Neural cell (in vitro differentiated cells): ENCODE measurements at regions not wholly inside any gene's neighbourhood (a gene's known extent, or its start where the extent isn't known, plus 50 kb on each side); places are given as distances from the start of the nearest gene placed in this dataset.

Source experiments
- H2AFZ ChIP-seq: fragments of 200-600, 300-800 bp; sonication (generic), shearing (Covaris generic); 2 replicates; pipeline ENCODE4 v1.6.0; 2014; ENCODE audit warnings: low read depth, mild to moderate bottlenecking, antibody characterized with exemption, low read length, moderate library complexity
- H3F3A ChIP-seq: fragments of 200-600 bp; shearing (Covaris generic); 2 replicates; pipeline ENCODE4 v1.6.1; 2016; ENCODE audit warnings: mild to moderate bottlenecking, moderate library complexity, mixed read lengths, antibody characterized with exemption, low read length; ENCODE audit not compliant: insufficient read depth, poor library complexity, severe bottlenecking
- H3K27ac ChIP-seq: fragments of 200-600, 300-800 bp; sonication (generic), shearing (Covaris generic); 2 replicates; pipeline ENCODE4 v1.5.1; 2014; ENCODE audit warnings: mild to moderate bottlenecking, low read length, moderate library complexity
- H3K27me3 ChIP-seq: fragments of 300-800, 200-600 bp; sonication (generic), shearing (Covaris generic); 2 replicates; pipeline ENCODE4 v1.6.0; 2014; ENCODE audit warnings: mild to moderate bottlenecking, low read depth, low read length, moderate library complexity; ENCODE audit not compliant: insufficient read depth
- H3K36me3 ChIP-seq: fragments of 300-800, 200-600 bp; sonication (generic), shearing (Covaris generic); 2 replicates; pipeline ENCODE4 v1.5.1; 2014; ENCODE audit warnings: mild to moderate bottlenecking, antibody characterized with exemption, low read length, moderate library complexity; ENCODE audit not compliant: insufficient read depth
- H3K4me2 ChIP-seq: fragments of 300-800, 200-600 bp; sonication (generic), shearing (Covaris generic); 2 replicates; pipeline ENCODE4 v1.6.0; 2014; ENCODE audit warnings: mild to moderate bottlenecking, low read length
- H3K4me3 ChIP-seq: fragments of 300-800, 200-600 bp; sonication (generic), shearing (Covaris generic); 2 replicates; pipeline ENCODE4 v1.5.1; 2014; ENCODE audit warnings: mild to moderate bottlenecking, low read length, moderate library complexity
- H3K79me2 ChIP-seq: fragments of 200-600 bp; shearing (Covaris generic); replicated peaks from 2 replicates; pipeline ENCODE4 v1.6.0; 2014; ENCODE audit warnings: mild to moderate bottlenecking, low read length, moderate library complexity; ENCODE audit not compliant: insufficient read depth
- H3K9ac ChIP-seq: fragments of 300-800, 200-600 bp; sonication (generic), shearing (Covaris generic); 2 replicates; pipeline ENCODE4 v1.6.1; 2016; ENCODE audit warnings: mild to moderate bottlenecking, low read length, mixed read lengths
- H3K9me2 ChIP-seq: fragments of 200-600 bp; shearing (Covaris generic); 2 replicates; pipeline ENCODE4 v1.6.1; 2016; ENCODE audit warnings: mild to moderate bottlenecking, low read length, mixed read lengths; ENCODE audit not compliant: insufficient read depth
- H3K9me3 ChIP-seq: fragments of 200-600, 300-800 bp; sonication (generic), shearing (Covaris generic); 2 replicates; pipeline ENCODE4 v1.6.1; 2016; ENCODE audit warnings: mild to moderate bottlenecking, mixed run types, low read length, moderate library complexity, mixed read lengths
- H4K20me1 ChIP-seq: fragments of 200-600 bp; shearing (Covaris generic); 2 replicates; pipeline ENCODE4 v1.6.1; 2016; ENCODE audit warnings: mild to moderate bottlenecking, mixed run types; ENCODE audit not compliant: insufficient read depth
- EP300 ChIP-seq: fragments of 450-650 bp; conservative IDR thresholded peaks from 2 replicates; pipeline ENCODE4 v1.6.1; 2014; ENCODE audit warnings: antibody characterized with exemption, mild to moderate bottlenecking, moderate library complexity; ENCODE audit not compliant: poor library complexity, severe bottlenecking
- EZH2 ChIP-seq: fragments of 200-600, 300-800 bp; shearing (Covaris generic), sonication (generic); IDR thresholded peaks from 2 replicates; pipeline ENCODE4 v1.6.1; 2014; ENCODE audit warnings: antibody characterized with exemption, low read length, borderline replicate concordance, mild to moderate bottlenecking; ENCODE audit not compliant: insufficient read depth, poor library complexity, severe bottlenecking
- MXI1 ChIP-seq: fragments of 450-650 bp; conservative IDR thresholded peaks from 2 replicates; pipeline ENCODE4 v1.6.1; 2014; ENCODE audit warnings: antibody characterized with exemption, mild to moderate bottlenecking; ENCODE audit not compliant: poor library complexity, severe bottlenecking
- POLR2AphosphoS5 ChIP-seq: IDR thresholded peaks from 2 replicates; pipeline ENCODE4 v1.6.1; 2012
- RAD21 ChIP-seq: fragments of 450-650 bp; conservative IDR thresholded peaks from 2 replicates; pipeline ENCODE4 v1.6.1; 2014; ENCODE audit warnings: antibody characterized with exemption, mild to moderate bottlenecking, moderate library complexity
- REST ChIP-seq: IDR thresholded peaks from 2 replicates; pipeline ENCODE4 v1.6.1; 2012; ENCODE audit warnings: borderline replicate concordance
- SMC3 ChIP-seq: fragments of 450-650 bp; conservative IDR thresholded peaks from 2 replicates; pipeline ENCODE4 v1.6.1; 2014; ENCODE audit warnings: antibody characterized with exemption, mild to moderate bottlenecking, moderate library complexity; ENCODE audit not compliant: poor library complexity
- TAF1 ChIP-seq: IDR thresholded peaks from 2 replicates; pipeline ENCODE4 v1.6.1; 2012; ENCODE audit warnings: low read depth
- TF ChIP-seq, protein P1 (sequence below): fragments of 450-650 bp; IDR thresholded peaks from 2 replicates; pipeline ENCODE4 v1.5.1; 2014; ENCODE audit warnings: antibody characterized with exemption, mild to moderate bottlenecking, moderate library complexity; ENCODE audit not compliant: poor library complexity, severe bottlenecking

DNA sequence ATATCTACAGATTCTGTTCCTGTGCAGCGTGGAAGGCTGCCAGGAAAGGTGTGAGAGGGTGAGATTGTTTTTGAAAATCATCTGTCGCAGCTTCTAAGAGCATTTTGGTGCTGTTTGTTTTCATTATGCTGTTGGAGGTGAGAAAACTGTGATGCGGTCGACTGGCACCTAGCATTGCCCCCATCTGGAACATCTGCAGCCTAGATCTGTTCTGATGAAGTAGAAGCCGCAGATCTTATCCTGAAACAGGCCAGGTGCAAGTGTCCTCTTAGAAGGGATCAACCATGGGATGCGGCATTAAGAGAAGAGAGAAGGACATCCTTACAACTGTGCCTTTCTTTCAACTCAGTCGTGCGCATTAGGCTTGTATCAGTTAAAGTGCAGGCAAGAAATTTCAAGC, 167.3 kb downstream of the CDH26 start:
- no peak overlapping the region for H3K9ac ChIP-seq
- H3K36me3 ChIP-seq = no peaks in the 10 kb centered on the region
- no peak overlapping the region for H3K27ac ChIP-seq
- no peaks in the 10 kb centered on the region for H4K20me1 ChIP-seq
- H3F3A ChIP-seq = no peaks in the 10 kb centered on the region
- H3K9me2 ChIP-seq = no peaks in the 10 kb centered on the region
- H3K27me3 ChIP-seq = no peaks in the 10 kb centered on the region
- no peaks in the 10 kb centered on the region for H3K79me2 ChIP-seq
- H3K9me3 ChIP-seq = no peaks in the 10 kb centered on the region
- TF ChIP-seq EZH2 (no peak), REST (no peak), SMC3 (no peak), EP300 (no peak), POLR2AphosphoS5 (no peak), TAF1 (no peak), MXI1 (no peak), RAD21 (no peak)
- TF ChIP-seq, protein P1, sequence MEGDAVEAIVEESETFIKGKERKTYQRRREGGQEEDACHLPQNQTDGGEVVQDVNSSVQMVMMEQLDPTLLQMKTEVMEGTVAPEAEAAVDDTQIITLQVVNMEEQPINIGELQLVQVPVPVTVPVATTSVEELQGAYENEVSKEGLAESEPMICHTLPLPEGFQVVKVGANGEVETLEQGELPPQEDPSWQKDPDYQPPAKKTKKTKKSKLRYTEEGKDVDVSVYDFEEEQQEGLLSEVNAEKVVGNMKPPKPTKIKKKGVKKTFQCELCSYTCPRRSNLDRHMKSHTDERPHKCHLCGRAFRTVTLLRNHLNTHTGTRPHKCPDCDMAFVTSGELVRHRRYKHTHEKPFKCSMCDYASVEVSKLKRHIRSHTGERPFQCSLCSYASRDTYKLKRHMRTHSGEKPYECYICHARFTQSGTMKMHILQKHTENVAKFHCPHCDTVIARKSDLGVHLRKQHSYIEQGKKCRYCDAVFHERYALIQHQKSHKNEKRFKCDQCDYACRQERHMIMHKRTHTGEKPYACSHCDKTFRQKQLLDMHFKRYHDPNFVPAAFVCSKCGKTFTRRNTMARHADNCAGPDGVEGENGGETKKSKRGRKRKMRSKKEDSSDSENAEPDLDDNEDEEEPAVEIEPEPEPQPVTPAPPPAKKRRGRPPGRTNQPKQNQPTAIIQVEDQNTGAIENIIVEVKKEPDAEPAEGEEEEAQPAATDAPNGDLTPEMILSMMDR = no peak
- no peak overlapping the region for H2AFZ ChIP-seq
- H3K4me2 ChIP-seq = no peak overlapping the region
- no peak overlapping the region for H3K4me3 ChIP-seq

DNA sequence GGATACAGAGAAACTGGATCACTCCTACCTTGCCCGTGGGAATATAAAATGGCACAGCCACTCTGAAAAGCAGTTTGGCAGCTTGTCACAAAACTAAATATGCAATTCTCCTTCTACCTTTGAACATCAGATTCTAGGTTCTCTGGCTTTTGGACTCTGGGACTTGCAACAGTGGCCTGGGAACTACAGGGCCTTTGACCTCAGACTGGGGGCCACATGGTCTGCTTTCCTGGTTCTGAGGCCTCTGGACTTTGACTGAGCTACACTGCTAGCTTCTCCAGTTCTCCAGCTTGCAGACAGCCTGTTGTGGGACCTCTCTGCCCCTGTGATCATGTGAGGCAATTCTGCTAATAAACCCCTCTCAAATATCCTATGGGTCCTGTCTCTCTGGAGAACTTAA, 168.8 kb downstream of the CDH26 start:
- no peak overlapping the region for H3K9ac ChIP-seq
- no peak overlapping the region for H3K4me2 ChIP-seq
- H2AFZ ChIP-seq = no peak overlapping the region

DNA sequence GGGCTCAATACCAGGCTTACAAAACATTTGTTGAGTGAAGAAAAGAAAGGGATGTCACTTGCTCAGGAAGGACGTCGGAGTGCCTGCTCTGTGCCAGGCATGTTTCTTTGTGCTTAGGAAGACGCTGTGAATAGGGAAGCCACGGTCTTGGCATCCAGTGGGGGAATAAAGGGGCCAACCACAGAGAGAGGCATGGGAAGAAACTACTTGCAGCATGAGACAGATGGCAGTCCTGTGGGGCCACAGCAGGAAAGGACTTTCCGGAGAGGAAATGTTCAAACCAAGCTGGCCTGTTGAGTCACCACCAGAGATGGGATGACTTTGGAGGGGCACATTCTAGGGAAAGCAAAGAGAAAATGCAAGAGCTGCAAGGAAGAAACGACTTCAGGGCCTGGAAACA, 173.2 kb downstream of the CDH26 start:
- H3K27me3 ChIP-seq = no peaks in the 10 kb centered on the region
- H3F3A ChIP-seq = no peaks in the 10 kb centered on the region
- H3K9me3 ChIP-seq = no peaks in the 10 kb centered on the region
- no peaks in the 10 kb centered on the region for H3K36me3 ChIP-seq
- TF ChIP-seq EP300 (no peak), POLR2AphosphoS5 (no peak)
- TF ChIP-seq, protein P1 = no peak
- no peaks in the 10 kb centered on the region for H3K79me2 ChIP-seq
- H3K27ac ChIP-seq = no peak overlapping the region
- H3K9me2 ChIP-seq = no peaks in the 10 kb centered on the region
- no peak overlapping the region for H3K9ac ChIP-seq
- no peak overlapping the region for H3K4me3 ChIP-seq
- no peak overlapping the region for H2AFZ ChIP-seq
- no peak overlapping the region for H3K4me2 ChIP-seq
- H4K20me1 ChIP-seq = no peaks in the 10 kb centered on the region

More for the DNA sequence above, 168.8 kb downstream of the CDH26 start:
- Histone ChIP-seq H3K27ac (no peak overlapping the region), H3F3A (no peaks in the 10 kb centered on the region), H3K9me3 (no peaks in the 10 kb centered on the region), H3K9me2 (no peaks in the 10 kb centered on the region), H3K4me3 (no peak overlapping the region), H3K36me3 (no peaks in the 10 kb centered on the region), H4K20me1 (no peaks in the 10 kb centered on the region), H3K79me2 (no peaks in the 10 kb centered on the region), H3K27me3 (no peaks in the 10 kb centered on the region)
- TF ChIP-seq EZH2 (no peak), TAF1 (no peak), POLR2AphosphoS5 (no peak)
